Gastroesophageal sphincter (tissue), 4 donors: ENCODE measurements at regions not wholly inside any gene's neighbourhood (a gene's known extent, or its start where the extent isn't known, plus 50 kb on each side); places are given as distances from the start of the nearest gene placed in this dataset.
"Not testable (repeated sequence)": the region's sequence is repeated elsewhere in the genome, so short reads cannot be mapped to it uniquely, and the experiment has no call there.

Experiments used
- ATAC-seq: fragments of 150-250 bp; one replicate; pipeline ENCODE4 v1.9.1; 2016; ENCODE audit warnings: mild to moderate bottlenecking, moderate library complexity
- H3K27ac ChIP-seq, 4 donors: fragments of 200-600 bp; sonication (generic) in 3 of 4; 1 replicate in 3 of 4; 2 replicates in 1 of 4; pipeline ENCODE4 v1.5.1; 2016 to 2019
- H3K27me3 ChIP-seq: fragments of 200-600 bp; sonication (generic); one replicate; pipeline ENCODE4 v1.5.1; 2019
- H3K36me3 ChIP-seq, 2 donors: fragments of 200-600 bp; sonication (generic); one replicate each; pipeline ENCODE4 v1.5.1; 2019; ENCODE audit warnings: control low read depth in 1 of 2
- H3K4me1 ChIP-seq, 3 donors: fragments of 200-600 bp; sonication (generic); 1 replicate in 2 of 3; 2 replicates in 1 of 3; pipeline ENCODE4 v1.5.1; 2016 to 2019; ENCODE audit warnings: control low read depth in 2 of 3
- H3K4me3 ChIP-seq, 2 donors: fragments of 200-600 bp; sonication (generic); one replicate each; pipeline ENCODE4 v1.5.1; 2019; ENCODE audit warnings: mild to moderate bottlenecking in 1 of 2, moderate library complexity in 1 of 2
- H3K9me3 ChIP-seq, 3 donors: fragments of 200-600 bp; sonication (generic); one replicate each; pipeline ENCODE4 v1.5.1; 2017 to 2019; ENCODE audit warnings: control low read depth in 2 of 3
- EP300 ChIP-seq: sonication (generic); formaldehyde crosslinking; IDR thresholded peaks from one replicate; pipeline ENCODE4 v1.6.1; 2017; ENCODE audit warnings: antibody characterized with exemption, mild to moderate bottlenecking
- POLR2A ChIP-seq, 2 donors: fragments of 450-650 bp; IDR thresholded peaks; one replicate each; pipeline ENCODE4 v1.6.1; 2017; ENCODE audit warnings: antibody characterized with exemption in 2 of 2, mild to moderate bottlenecking in 2 of 2, moderate library complexity in 1 of 2
- POLR2AphosphoS5 ChIP-seq: sonication (generic); formaldehyde crosslinking; IDR thresholded peaks from one replicate; pipeline ENCODE4 v1.6.1; 2017; ENCODE audit warnings: antibody characterized with exemption
- WGBS, 2 donors: methylation state at CpG; one replicate each; pipeline ENCODE4 v1.1.5; 2018; ENCODE audit warnings: low coverage in 1 of 2; 5-methylcytosine and 5-hydroxymethylcytosine counted together
- TF ChIP-seq, protein P1 (sequence below), 4 experiments: fragments of 200-600 bp in 2 of 4; fragments of 450-650 bp in 2 of 4; sonication (generic) in 1 of 4; IDR thresholded peaks; one replicate each; pipeline ENCODE4 v1.5.1; 2017 to 2019; ENCODE audit warnings: antibody characterized with exemption in 4 of 4, mild to moderate bottlenecking in 2 of 4, moderate library complexity in 2 of 4

DNA sequence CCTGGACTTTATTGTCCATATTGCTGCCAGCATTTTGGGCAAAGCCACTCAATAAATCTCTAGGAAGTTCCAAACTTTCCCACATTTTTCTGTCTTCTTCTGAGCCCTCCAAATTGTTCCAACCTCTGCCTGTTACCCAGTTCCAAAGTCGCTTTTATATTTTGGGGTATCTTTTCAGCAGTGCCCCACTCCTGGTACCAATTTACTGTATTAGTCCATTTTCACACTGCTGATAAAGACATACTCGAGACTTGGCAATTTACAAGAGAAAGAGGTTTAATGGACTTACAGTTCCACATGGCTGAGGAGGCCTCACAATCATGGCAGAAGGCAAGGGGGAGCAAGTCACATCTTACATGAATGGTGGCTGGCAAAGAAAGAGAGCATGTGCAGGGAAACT is 53.4 kb downstream of the AHSP start:
- H3K4me1 ChIP-seq, H3K27ac ChIP-seq, H3K4me3 ChIP-seq, H3K36me3 ChIP-seq, ATAC-seq, H3K27me3 ChIP-seq: not testable (repeated sequence)
- WGBS, 2 donors = 29 to 43% methylated on average over 1 to 2 of the region's 2 CpGs
- H3K9me3 ChIP-seq = peaks cover 0 to 33% (median 0%) of the 10 kb centered on the region in 3 donors

DNA sequence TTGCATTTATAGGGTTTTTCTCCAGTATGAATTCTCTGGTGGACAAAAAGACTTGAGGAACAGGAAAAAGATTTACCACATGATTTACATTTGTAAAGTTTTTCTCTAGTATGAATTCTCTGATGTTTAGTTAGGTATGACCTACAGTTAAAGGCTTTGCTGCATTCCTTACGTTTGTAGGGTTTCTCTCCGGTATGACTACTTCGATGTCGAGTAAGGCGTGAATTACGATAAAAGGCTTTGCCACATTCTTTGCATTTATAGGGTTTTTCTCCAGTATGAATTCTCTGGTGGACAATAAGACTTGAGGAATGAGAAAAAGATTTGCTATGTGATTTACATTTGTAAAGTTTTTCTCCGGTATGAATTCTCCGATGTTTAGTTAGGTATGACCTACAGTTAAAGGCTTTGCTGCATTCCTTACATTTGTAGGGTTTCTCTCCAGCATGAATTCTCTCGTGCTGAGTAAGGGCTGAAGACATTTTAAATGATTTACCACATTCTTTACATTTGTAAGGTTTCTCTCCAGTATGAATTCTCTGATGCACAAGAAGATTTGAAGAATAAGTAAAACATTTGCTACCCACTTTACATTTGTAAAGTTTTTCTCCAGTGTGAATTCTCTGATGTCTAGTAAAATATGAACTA is 74.2 kb downstream of the AHSP start:
- not testable (repeated sequence) for H3K4me3 ChIP-seq, ATAC-seq, H3K27me3 ChIP-seq, H3K27ac ChIP-seq, H3K4me1 ChIP-seq, H3K36me3 ChIP-seq
- peaks cover 0 to 85% (median 4%) of the 10 kb centered on the region in 3 donors for H3K9me3 ChIP-seq
- 75 to 77% methylated on average over 9 of the region's 9 CpGs for WGBS, 2 donors

DNA sequence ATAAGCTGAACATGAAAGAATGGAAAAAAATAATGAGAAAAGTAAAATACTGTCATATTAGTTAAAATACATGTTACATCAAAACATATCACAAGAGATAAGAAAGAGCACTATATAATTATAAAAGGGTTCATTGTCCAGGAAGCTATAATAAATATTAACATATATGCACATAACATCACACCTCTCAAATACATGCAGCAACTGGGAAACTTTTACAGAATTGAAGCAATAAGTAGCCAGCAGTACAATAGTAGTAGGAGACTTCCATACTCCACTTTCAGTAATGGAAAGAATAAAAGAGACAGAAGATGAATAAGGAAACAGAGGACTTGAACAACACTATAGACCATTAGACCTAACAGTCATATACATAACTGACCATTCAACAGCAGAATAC is 90.4 kb downstream of the AHSP start:
- no peak for ATAC-seq
- H3K4me1 ChIP-seq = no peaks in the 10 kb centered on the region
- TF ChIP-seq EP300 (no peak), POLR2A (IDR thresholded peaks at IDR 0.05) (no peak), POLR2AphosphoS5 (no peak)
- TF ChIP-seq, protein P1, sequence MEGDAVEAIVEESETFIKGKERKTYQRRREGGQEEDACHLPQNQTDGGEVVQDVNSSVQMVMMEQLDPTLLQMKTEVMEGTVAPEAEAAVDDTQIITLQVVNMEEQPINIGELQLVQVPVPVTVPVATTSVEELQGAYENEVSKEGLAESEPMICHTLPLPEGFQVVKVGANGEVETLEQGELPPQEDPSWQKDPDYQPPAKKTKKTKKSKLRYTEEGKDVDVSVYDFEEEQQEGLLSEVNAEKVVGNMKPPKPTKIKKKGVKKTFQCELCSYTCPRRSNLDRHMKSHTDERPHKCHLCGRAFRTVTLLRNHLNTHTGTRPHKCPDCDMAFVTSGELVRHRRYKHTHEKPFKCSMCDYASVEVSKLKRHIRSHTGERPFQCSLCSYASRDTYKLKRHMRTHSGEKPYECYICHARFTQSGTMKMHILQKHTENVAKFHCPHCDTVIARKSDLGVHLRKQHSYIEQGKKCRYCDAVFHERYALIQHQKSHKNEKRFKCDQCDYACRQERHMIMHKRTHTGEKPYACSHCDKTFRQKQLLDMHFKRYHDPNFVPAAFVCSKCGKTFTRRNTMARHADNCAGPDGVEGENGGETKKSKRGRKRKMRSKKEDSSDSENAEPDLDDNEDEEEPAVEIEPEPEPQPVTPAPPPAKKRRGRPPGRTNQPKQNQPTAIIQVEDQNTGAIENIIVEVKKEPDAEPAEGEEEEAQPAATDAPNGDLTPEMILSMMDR (IDR thresholded peaks at IDR 0.05) = no peak
- peaks cover 0 to 14% (median 0%) of the 10 kb centered on the region in 3 donors for H3K9me3 ChIP-seq
- H3K27ac ChIP-seq = no peak overlapping the region
- no peaks in the 10 kb centered on the region for H3K27me3 ChIP-seq
- H3K36me3 ChIP-seq = no peaks in the 10 kb centered on the region
- no peak overlapping the region for H3K4me3 ChIP-seq

DNA sequence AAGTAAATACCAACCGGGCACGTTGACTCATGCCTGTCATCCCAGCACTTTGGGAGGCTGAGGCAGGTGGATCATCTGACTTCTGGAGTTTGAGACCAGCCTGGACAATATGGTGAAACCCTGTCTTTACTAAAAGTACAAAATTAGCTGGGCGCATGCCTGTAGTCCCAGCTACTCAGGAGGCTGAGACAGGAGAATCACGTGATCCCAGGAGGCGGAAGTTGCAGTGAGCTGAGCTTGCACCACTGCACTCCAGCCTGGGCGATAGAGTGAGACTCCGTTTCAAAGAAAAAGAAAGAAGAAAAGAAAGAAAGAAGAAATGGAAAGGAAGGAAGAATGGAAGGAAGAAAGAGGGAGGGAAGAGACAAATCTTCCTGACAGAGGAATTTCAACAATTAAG is 108.7 kb downstream of the AHSP start:
- Histone ChIP-seq H3K36me3 (no peaks in the 10 kb centered on the region), H3K27me3 (peaks cover 13% of the 10 kb centered on the region), H3K4me3 (no peak overlapping the region), H3K27ac (no peak overlapping the region), H3K9me3 (no peaks in the 10 kb centered on the region), H3K4me1 (no peaks in the 10 kb centered on the region)
- TF ChIP-seq POLR2AphosphoS5 (no peak), EP300 (no peak), POLR2A (IDR thresholded peaks at IDR 0.05) (no peak)
- TF ChIP-seq, protein P1 (IDR thresholded peaks at IDR 0.05) = no peak
- no peak for ATAC-seq
- WGBS, 2 donors = 69 to 94% methylated on average over 2 to 7 of the region's 7 CpGs

DNA sequence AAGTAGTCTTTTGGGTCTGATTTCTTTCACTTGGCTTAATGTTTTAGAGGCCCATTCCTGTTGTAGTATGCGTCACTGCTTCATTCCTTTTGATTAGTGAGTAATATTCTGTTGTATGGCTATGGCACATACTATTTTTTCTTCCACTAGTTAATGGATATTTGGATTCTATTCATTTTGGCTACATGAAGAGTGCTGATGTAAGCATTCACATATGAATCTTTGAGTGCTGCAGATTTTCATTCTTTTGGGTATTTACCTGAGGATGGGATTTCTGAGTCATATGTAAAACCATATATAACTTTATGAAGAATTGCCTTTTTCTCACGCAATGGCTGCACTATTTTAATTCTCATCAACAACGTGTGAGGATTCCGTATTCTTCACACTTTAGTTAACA is 113.6 kb downstream of the AHSP start:
- no peaks in the 10 kb centered on the region for H3K9me3 ChIP-seq
- WGBS, 2 donors = 68 to 75% methylated on average over 4 of the region's 4 CpGs
- TF ChIP-seq POLR2AphosphoS5 = no peak
- TF ChIP-seq POLR2A (IDR thresholded peaks at IDR 0.05) = no peak
- TF ChIP-seq EP300 = no peak
- H3K4me3 ChIP-seq = no peak overlapping the region
- no peak overlapping the region for H3K27ac ChIP-seq
- no peak for ATAC-seq
- H3K27me3 ChIP-seq = peaks cover 27% of the 10 kb centered on the region
- no peaks in the 10 kb centered on the region for H3K4me1 ChIP-seq
- no peaks in the 10 kb centered on the region for H3K36me3 ChIP-seq

DNA sequence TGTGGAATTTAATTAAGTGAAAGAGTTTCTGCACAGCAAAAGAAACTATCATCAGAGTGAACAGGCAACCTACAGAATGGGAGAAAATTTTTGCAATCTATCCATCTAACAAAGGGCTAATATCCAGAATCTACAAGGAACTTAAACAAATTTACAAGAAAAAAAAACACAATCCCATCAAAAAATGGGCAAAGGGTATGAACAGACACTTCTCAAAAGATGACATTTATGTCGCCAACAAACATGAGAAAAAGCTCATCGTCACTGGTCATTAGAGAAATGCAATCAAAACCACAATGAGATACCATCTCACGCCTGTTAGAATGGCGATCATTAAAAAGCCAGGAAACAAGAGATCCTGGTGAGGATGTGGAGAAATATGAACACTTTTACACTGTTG is 128.0 kb downstream of the AHSP start:
- not testable (repeated sequence) for H3K4me3 ChIP-seq, H3K27ac ChIP-seq, H3K27me3 ChIP-seq, H3K36me3 ChIP-seq, ATAC-seq, H3K4me1 ChIP-seq
- 78 to 86% methylated on average over 4 of the region's 4 CpGs for WGBS, 2 donors
- peaks cover 0 to 29% (median 0%) of the 10 kb centered on the region in 3 donors for H3K9me3 ChIP-seq

DNA sequence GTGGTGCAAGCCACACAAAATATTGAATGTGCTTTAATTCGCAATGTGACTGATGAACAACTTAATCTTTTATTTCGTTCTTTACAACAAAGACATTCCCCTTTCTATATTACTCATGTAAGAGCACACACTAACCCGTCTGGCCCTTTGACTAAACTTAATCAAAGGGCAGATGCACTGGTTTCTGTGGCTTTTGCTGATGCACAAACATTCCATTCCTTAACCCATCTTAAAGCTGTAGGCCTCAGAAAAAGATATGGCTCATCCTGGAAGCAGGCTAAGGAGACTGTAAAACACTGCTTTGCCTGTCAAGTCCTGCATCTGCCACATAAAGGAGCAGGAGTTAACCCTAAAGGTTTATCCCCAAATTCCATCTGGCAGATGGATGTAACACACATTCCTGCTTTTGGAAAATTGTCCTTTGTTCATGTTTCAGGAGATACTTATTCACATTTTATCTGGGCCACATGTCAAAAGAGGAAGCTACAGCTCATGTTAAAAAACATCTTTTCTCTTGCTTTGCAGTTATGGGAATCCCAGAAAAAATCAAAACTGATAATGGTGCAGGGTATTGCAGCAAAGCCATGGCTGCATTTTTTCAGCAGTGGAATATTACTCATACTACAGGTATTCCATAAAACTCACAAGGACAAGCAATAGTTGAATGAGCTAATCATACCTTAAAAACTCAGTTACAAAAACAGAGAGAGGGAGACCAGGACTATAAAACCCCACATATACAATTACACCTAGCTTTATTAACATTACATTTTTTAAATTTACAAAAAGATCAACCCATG is 137.2 kb downstream of the AHSP start:
- Histone ChIP-seq H3K4me1 (no peaks in the 10 kb centered on the region), H3K27ac (no peak overlapping the region), H3K36me3 (no peaks in the 10 kb centered on the region), H3K4me3 (no peak overlapping the region), H3K9me3 (peaks cover 0 to 29% (median 0%) of the 10 kb centered on the region in 3 donors), H3K27me3 (peaks cover 17% of the 10 kb centered on the region)
- 52 to 53% methylated on average over 3 of the region's 3 CpGs for WGBS, 2 donors
- TF ChIP-seq, protein P1 (IDR thresholded peaks at IDR 0.05) = no peak
- TF ChIP-seq POLR2A (IDR thresholded peaks at IDR 0.05) (no peak), POLR2AphosphoS5 (no peak), EP300 (no peak)
- no peak for ATAC-seq
